Tibial nerve (tissue), 4 donors: ENCODE measurements at regions not wholly inside any gene's neighbourhood (a gene's known extent, or its start where the extent isn't known, plus 50 kb on each side); places are given as distances from the start of the nearest gene placed in this dataset.

ENCODE experiments used
- DNase-seq, 2 donors: peaks; one replicate each; pipeline ENCODE4 v3.0.0-alpha.2; 2019; ENCODE audit warnings: low spot score in 2 of 2
- H3K27ac ChIP-seq, 4 donors: fragments of 200-600 bp; sonication (generic) in 3 of 4; one replicate each; pipeline ENCODE4 v1.5.1; 2017 to 2019; ENCODE audit warnings: mild to moderate bottlenecking in 1 of 4
- H3K27me3 ChIP-seq, 2 donors: fragments of 200-600 bp; sonication (generic) in 1 of 2; one replicate each; pipeline versions ENCODE4 v1.5.1 to v1.6.0; 2017 to 2019
- H3K36me3 ChIP-seq, 3 donors: fragments of 200-600 bp; sonication (generic); one replicate each; pipeline ENCODE4 v1.5.1; 2018 to 2019
- H3K4me1 ChIP-seq, 4 donors: fragments of 200-600 bp; sonication (generic) in 3 of 4; one replicate each; pipeline ENCODE4 v1.5.1; 2017 to 2019
- H3K4me3 ChIP-seq, 4 donors: fragments of 200-600 bp; sonication (generic) in 3 of 4; one replicate each; pipeline ENCODE4 v1.5.1; 2017 to 2019; ENCODE audit warnings: mild to moderate bottlenecking in 1 of 4, moderate library complexity in 1 of 4
- H3K9me3 ChIP-seq, 4 donors: fragments of 200-600 bp; sonication (generic) in 3 of 4; one replicate each; pipeline ENCODE4 v1.5.1; 2017 to 2019
- CTCF ChIP-seq, 5 experiments: fragments of 200-600 bp in 3 of 5; fragments of 450-650 bp in 2 of 5; sonication (generic) in 3 of 5; IDR thresholded peaks; one replicate each; pipeline ENCODE4 v1.5.1; 2016 to 2019; ENCODE audit warnings: antibody characterized with exemption in 5 of 5, mild to moderate bottlenecking in 3 of 5, moderate library complexity in 2 of 5
- EP300 ChIP-seq, 2 donors: sonication (generic); formaldehyde crosslinking; IDR thresholded peaks; one replicate each; pipeline ENCODE4 v1.6.1; 2017; ENCODE audit warnings: antibody characterized with exemption in 2 of 2, mild to moderate bottlenecking in 1 of 2
- POLR2A ChIP-seq, 2 donors: fragments of 450-650 bp; IDR thresholded peaks; one replicate each; pipeline ENCODE4 v1.6.1; 2017; ENCODE audit warnings: antibody characterized with exemption in 2 of 2, mild to moderate bottlenecking in 2 of 2, moderate library complexity in 2 of 2
- WGBS, 2 donors: methylation state at CpG; one replicate each; pipeline ENCODE4 v1.1.5; 2018; 5-methylcytosine and 5-hydroxymethylcytosine counted together

GRCh38 chr14:101132588-101132987 is 229.1 kb upstream of the RTL1 start:
- peak in 1 of 2 donors; percentile 3 for DNase-seq
- 61 to 73% methylated on average over 7 of the region's 7 CpGs for WGBS, 2 donors

GRCh38 chr14:101133068-101133467 is 229.5 kb upstream of the RTL1 start:
- 75 to 82% methylated on average over 8 of the region's 8 CpGs for WGBS, 2 donors
- peak in 1 of 2 donors; percentile 1 for DNase-seq
- TF ChIP-seq EP300 (IDR thresholded peaks at IDR 0.05) (no peak), CTCF (IDR thresholded peaks at IDR 0.05) (no peak), POLR2A (IDR thresholded peaks at IDR 0.05) (no peak)
- no peaks in the 10 kb centered on the region for H3K9me3 ChIP-seq
- no peaks in the 10 kb centered on the region for H3K27me3 ChIP-seq
- no peak overlapping the region for H3K4me3 ChIP-seq
- no peaks in the 10 kb centered on the region for H3K36me3 ChIP-seq
- no peak overlapping the region for H3K27ac ChIP-seq
- H3K4me1 ChIP-seq = no peaks in the 10 kb centered on the region

More at GRCh38 chr14:101132588-101132987, 229.1 kb upstream of the RTL1 start:
- H3K9me3 ChIP-seq = no peaks in the 10 kb centered on the region
- no peaks in the 10 kb centered on the region for H3K27me3 ChIP-seq
- no peaks in the 10 kb centered on the region for H3K36me3 ChIP-seq
- TF ChIP-seq EP300 (IDR thresholded peaks at IDR 0.05) = no peak
- no peak for TF ChIP-seq POLR2A (IDR thresholded peaks at IDR 0.05)
- no peak for TF ChIP-seq CTCF (IDR thresholded peaks at IDR 0.05)
- H3K27ac ChIP-seq = no peak overlapping the region
- no peak overlapping the region for H3K4me3 ChIP-seq
- no peaks in the 10 kb centered on the region for H3K4me1 ChIP-seq

GRCh38 chr14:101134161-101134631 is 230.7 kb upstream of the RTL1 start:
- no peaks in the 10 kb centered on the region for H3K9me3 ChIP-seq
- H3K36me3 ChIP-seq = no peaks in the 10 kb centered on the region
- TF ChIP-seq CTCF (IDR thresholded peaks at IDR 0.05) (no peak), EP300 (IDR thresholded peaks at IDR 0.05) (no peak)
- H3K4me1 ChIP-seq = no peaks in the 10 kb centered on the region
- H3K27me3 ChIP-seq = no peaks in the 10 kb centered on the region
- peak in 1 of 2 donors; percentile 1 for DNase-seq
- no peak overlapping the region for H3K4me3 ChIP-seq
- H3K27ac ChIP-seq = no peak overlapping the region
- WGBS, 2 donors = 72 to 75% methylated on average over 11 to 12 of the region's 12 CpGs

- 65 to 75% methylated on average over 11 to 13 of the region's 13 CpGs for WGBS, 2 donors
- Histone ChIP-seq H3K4me1 (no peaks in the 10 kb centered on the region), H3K9me3 (no peaks in the 10 kb centered on the region), H3K27ac (no peak overlapping the region), H3K36me3 (no peaks in the 10 kb centered on the region), H3K4me3 (no peak overlapping the region), H3K27me3 (no peaks in the 10 kb centered on the region)
- no peak for DNase-seq
- TF ChIP-seq EP300 (IDR thresholded peaks at IDR 0.05) (no peak), POLR2A (IDR thresholded peaks at IDR 0.05) (no peak), CTCF (IDR thresholded peaks at IDR 0.05) (no peak)
Measured at GRCh38 chr14:101134851-101135433, 231.4 kb upstream of the RTL1 start.

- Histone ChIP-seq H3K4me1 (no peaks in the 10 kb centered on the region), H3K9me3 (peaks cover 0 to 4% (median 0%) of the 10 kb centered on the region in 4 donors), H3K27me3 (no peaks in the 10 kb centered on the region), H3K4me3 (no peak overlapping the region), H3K36me3 (no peaks in the 10 kb centered on the region), H3K27ac (no peak overlapping the region)
- 69 to 74% methylated on average over 7 to 10 of the region's 10 CpGs for WGBS, 2 donors
- TF ChIP-seq POLR2A (IDR thresholded peaks at IDR 0.05) (no peak), CTCF (IDR thresholded peaks at IDR 0.05) (no peak), EP300 (IDR thresholded peaks at IDR 0.05) (no peak)
- no peak for DNase-seq
Measured at GRCh38 chr14:101135796-101136742, 232.5 kb upstream of the RTL1 start.
